IPS DF 4.7 (cell line): ENCODE measurements at regions not wholly inside any gene's neighbourhood (a gene's known extent, or its start where the extent isn't known, plus 50 kb on each side); places are given as distances from the start of the nearest gene placed in this dataset.

Source experiments
- DNase-seq: peaks from one replicate; pipeline ENCODE4 v3.0.0-alpha.2; 2013; ENCODE audit warnings: low spot score; ENCODE audit errors: extremely low read depth

GRCh38 chr15:62824111-62825015 lies 218.2 kb upstream of the TPM1 start:
- no peak for DNase-seq

- DNase-seq = no peak
These were observed 217.4 kb upstream of the TPM1 start for GRCh38 chr15:62825191-62825590.

- no peak for DNase-seq
These were observed 216.0 kb upstream of the TPM1 start for GRCh38 chr15:62826561-62826960.

- no peak for DNase-seq
These were observed 214.2 kb upstream of the TPM1 start for GRCh38 chr15:62828364-62828763.

- no peak for DNase-seq
These were observed 210.3 kb upstream of the TPM1 start for GRCh38 chr15:62832231-62832630.

GRCh38 chr15:62833646-62834045 lies 208.9 kb upstream of the TPM1 start:
- DNase-seq = no peak

GRCh38 chr15:62834686-62835329 lies 207.7 kb upstream of the TPM1 start:
- no peak for DNase-seq

GRCh38 chr15:62835351-62835750 lies 207.2 kb upstream of the TPM1 start:
- no peak for DNase-seq

GRCh38 chr15:62835762-62836161 lies 206.8 kb upstream of the TPM1 start:
- DNase-seq = no peak

- DNase-seq = no peak
These were observed 201.8 kb upstream of the TPM1 start for GRCh38 chr15:62840526-62841268.

GRCh38 chr15:62841269-62841628 lies 201.3 kb upstream of the TPM1 start:
- DNase-seq = no peak

GRCh38 chr15:62841891-62842559 lies 200.5 kb upstream of the TPM1 start:
- DNase-seq = no peak

- no peak for DNase-seq
These were observed 199.2 kb upstream of the TPM1 start for GRCh38 chr15:62843311-62843710.

GRCh38 chr15:62844564-62845240 lies 197.8 kb upstream of the TPM1 start:
- DNase-seq = no peak

GRCh38 chr15:62845241-62846126 lies 197.1 kb upstream of the TPM1 start:
- DNase-seq = no peak

- no peak for DNase-seq
These were observed 196.3 kb upstream of the TPM1 start for GRCh38 chr15:62846131-62846804.

GRCh38 chr15:62846805-62847495 lies 195.6 kb upstream of the TPM1 start:
- DNase-seq = no peak

GRCh38 chr15:62847900-62848489 lies 194.6 kb upstream of the TPM1 start:
- peak; percentile 62 for DNase-seq
